ENCODE measurements at regions not wholly inside any gene's neighbourhood (a gene's known extent, or its start where the extent isn't known, plus 50 kb on each side); places are given as distances from the start of the nearest gene placed in this dataset.

DNA sequence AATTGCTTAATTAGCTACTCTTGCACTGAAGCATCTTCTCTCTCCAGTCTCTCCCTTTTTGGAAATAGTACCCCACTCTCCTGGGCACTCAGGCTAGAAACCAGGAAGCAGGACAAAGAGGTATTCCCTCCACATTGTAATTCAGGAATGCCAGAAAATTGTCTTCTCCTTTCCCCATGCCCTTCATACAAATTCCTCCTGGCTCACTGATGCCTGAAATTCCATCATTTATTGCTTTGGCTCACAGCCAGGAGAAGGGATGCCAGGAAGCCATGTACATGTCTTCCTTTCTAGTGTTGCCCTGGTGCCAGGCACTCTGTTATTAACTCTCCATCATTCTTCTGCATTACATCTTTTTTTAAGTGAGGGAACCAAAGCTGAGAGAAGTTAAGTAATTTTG lies 716.5 kb upstream of the C9orf72 start:
- TF ChIP-seq TAF1 (IDR thresholded peaks at IDR 0.05; ENCODE audit: low read depth, low read length) (no peak), SP1 (IDR thresholded peaks at IDR 0.05; ENCODE audit: low read depth, low read length) (no peak), HDAC2 (IDR thresholded peaks at IDR 0.05; ENCODE audit: borderline replicate concordance in 1 of 2, low read depth in 2 of 2, low read length in 2 of 2) (no peak), RXRA (IDR thresholded peaks at IDR 0.05; ENCODE audit: insufficient read depth, low read depth, low read length) (no peak), BACH1 (IDR thresholded peaks at IDR 0.05; ENCODE audit: low read length) (no peak)
- TF ChIP-seq, protein P1, sequence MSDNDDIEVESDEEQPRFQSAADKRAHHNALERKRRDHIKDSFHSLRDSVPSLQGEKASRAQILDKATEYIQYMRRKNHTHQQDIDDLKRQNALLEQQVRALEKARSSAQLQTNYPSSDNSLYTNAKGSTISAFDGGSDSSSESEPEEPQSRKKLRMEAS (IDR thresholded peaks at IDR 0.05): no peak
- TF ChIP-seq, protein P2, sequence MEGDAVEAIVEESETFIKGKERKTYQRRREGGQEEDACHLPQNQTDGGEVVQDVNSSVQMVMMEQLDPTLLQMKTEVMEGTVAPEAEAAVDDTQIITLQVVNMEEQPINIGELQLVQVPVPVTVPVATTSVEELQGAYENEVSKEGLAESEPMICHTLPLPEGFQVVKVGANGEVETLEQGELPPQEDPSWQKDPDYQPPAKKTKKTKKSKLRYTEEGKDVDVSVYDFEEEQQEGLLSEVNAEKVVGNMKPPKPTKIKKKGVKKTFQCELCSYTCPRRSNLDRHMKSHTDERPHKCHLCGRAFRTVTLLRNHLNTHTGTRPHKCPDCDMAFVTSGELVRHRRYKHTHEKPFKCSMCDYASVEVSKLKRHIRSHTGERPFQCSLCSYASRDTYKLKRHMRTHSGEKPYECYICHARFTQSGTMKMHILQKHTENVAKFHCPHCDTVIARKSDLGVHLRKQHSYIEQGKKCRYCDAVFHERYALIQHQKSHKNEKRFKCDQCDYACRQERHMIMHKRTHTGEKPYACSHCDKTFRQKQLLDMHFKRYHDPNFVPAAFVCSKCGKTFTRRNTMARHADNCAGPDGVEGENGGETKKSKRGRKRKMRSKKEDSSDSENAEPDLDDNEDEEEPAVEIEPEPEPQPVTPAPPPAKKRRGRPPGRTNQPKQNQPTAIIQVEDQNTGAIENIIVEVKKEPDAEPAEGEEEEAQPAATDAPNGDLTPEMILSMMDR (IDR thresholded peaks at IDR 0.05; ENCODE audit: control extremely low read depth in 1 of 3, insufficient read depth in 1 of 3, low read depth in 1 of 3, low read length in 3 of 3): no peak
